ENCODE measurements at regions not wholly inside any gene's neighbourhood (a gene's known extent, or its start where the extent isn't known, plus 50 kb on each side); places are given as distances from the start of the nearest gene placed in this dataset.

DNA sequence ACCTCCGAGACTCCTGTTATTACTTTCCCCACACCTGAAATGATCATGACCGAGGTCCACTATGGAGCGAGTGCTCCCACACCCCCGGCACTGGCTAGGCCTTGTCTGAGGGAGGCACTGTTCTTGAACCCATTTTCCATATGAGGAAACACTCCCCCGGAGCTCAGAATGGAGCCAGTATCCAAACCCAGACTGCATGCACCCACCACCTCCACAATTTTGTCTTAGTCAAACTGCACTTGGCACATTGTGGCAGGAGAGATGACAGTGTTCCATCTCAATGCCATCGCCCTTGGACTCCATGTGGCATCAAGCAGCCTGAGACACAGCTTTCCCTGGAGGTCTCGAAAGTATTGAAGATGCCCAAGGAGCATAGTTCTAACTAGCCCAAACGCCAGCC is 154.1 kb downstream of the NUP210 start:
- Histone ChIP-seq H3K9me3 (ENCODE audit: control insufficient read depth, insufficient read depth, low read length) (no peaks in the 10 kb centered on the region), H3K4me2 (ENCODE audit: low read length) (no peak overlapping the region), H3K9me2 (replicated peaks; ENCODE audit: control insufficient read depth, low read length) (no peaks in the 10 kb centered on the region), H3K36me3 (ENCODE audit: control insufficient read depth, low read length) (no peaks in the 10 kb centered on the region), H3K4me3 (ENCODE audit: low read length) (no peak overlapping the region), H3F3A (ENCODE audit: control insufficient read depth, insufficient read depth) (no peaks in the 10 kb centered on the region), H3K27ac (ENCODE audit: low read depth, low read length) (no peak overlapping the region), H3K4me1 (ENCODE audit: control insufficient read depth, low read length) (peaks cover 12% of the 10 kb centered on the region), H3K79me2 (ENCODE audit: control insufficient read depth, low read length) (no peaks in the 10 kb centered on the region), H3K27me3 (ENCODE audit: control insufficient read depth, low read length) (peaks cover 10% of the 10 kb centered on the region; the same call in 1 of the 2 replicates), H4K20me1 (ENCODE audit: control insufficient read depth, insufficient read depth, low read depth, low read length) (no peaks in the 10 kb centered on the region)
- TF ChIP-seq EZH2phosphoT487 (IDR thresholded peaks at IDR 0.05; ENCODE audit: borderline replicate concordance, low read length) = no peak
- TF ChIP-seq, protein P1, sequence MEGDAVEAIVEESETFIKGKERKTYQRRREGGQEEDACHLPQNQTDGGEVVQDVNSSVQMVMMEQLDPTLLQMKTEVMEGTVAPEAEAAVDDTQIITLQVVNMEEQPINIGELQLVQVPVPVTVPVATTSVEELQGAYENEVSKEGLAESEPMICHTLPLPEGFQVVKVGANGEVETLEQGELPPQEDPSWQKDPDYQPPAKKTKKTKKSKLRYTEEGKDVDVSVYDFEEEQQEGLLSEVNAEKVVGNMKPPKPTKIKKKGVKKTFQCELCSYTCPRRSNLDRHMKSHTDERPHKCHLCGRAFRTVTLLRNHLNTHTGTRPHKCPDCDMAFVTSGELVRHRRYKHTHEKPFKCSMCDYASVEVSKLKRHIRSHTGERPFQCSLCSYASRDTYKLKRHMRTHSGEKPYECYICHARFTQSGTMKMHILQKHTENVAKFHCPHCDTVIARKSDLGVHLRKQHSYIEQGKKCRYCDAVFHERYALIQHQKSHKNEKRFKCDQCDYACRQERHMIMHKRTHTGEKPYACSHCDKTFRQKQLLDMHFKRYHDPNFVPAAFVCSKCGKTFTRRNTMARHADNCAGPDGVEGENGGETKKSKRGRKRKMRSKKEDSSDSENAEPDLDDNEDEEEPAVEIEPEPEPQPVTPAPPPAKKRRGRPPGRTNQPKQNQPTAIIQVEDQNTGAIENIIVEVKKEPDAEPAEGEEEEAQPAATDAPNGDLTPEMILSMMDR (IDR thresholded peaks at IDR 0.05; ENCODE audit: low read depth, low read length, poor library complexity, severe bottlenecking) = no peak

DNA sequence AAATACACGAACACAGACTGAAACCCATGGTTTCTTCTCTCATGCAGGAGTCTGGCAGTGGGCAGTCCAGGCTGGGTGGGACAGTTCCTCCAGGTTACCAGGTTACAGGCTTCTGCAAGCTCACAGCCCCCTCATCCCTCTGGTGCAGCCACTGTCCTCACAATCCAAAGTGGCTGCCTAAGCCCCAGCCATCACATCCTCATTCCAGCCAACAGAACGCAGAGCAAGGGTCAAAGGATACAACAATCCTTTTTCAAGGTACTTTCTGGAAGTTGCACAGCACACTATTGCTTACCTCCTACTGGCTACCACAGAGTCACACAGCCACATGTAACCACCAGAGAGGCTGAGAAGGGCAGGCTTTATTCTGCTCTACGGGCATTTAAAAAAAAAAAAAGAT is 154.6 kb downstream of the NUP210 start:
- peaks cover 12% of the 10 kb centered on the region for H3K4me1 ChIP-seq (ENCODE audit: control insufficient read depth, low read length)
- H3K4me3 ChIP-seq (ENCODE audit: low read length) = no peak overlapping the region
- no peak overlapping the region for H3K4me2 ChIP-seq (ENCODE audit: low read length)
- H3F3A ChIP-seq (ENCODE audit: control insufficient read depth, insufficient read depth) = no peaks in the 10 kb centered on the region
- no peaks in the 10 kb centered on the region for H3K9me3 ChIP-seq (ENCODE audit: control insufficient read depth, insufficient read depth, low read length)
- no peaks in the 10 kb centered on the region for H4K20me1 ChIP-seq (ENCODE audit: control insufficient read depth, insufficient read depth, low read depth, low read length)
- no peaks in the 10 kb centered on the region for H3K79me2 ChIP-seq (ENCODE audit: control insufficient read depth, low read length)
- H3K9me2 ChIP-seq (replicated peaks; ENCODE audit: control insufficient read depth, low read length) = no peaks in the 10 kb centered on the region
- peaks cover 10% of the 10 kb centered on the region; the same call in 1 of the 2 replicates for H3K27me3 ChIP-seq (ENCODE audit: control insufficient read depth, low read length)
- TF ChIP-seq, protein P1 (IDR thresholded peaks at IDR 0.05; ENCODE audit: low read depth, low read length, poor library complexity, severe bottlenecking) = no peak
- TF ChIP-seq EZH2phosphoT487 (IDR thresholded peaks at IDR 0.05; ENCODE audit: borderline replicate concordance, low read length) = no peak
- no peaks in the 10 kb centered on the region for H3K36me3 ChIP-seq (ENCODE audit: control insufficient read depth, low read length)
- H3K27ac ChIP-seq (ENCODE audit: low read depth, low read length) = no peak overlapping the region

DNA sequence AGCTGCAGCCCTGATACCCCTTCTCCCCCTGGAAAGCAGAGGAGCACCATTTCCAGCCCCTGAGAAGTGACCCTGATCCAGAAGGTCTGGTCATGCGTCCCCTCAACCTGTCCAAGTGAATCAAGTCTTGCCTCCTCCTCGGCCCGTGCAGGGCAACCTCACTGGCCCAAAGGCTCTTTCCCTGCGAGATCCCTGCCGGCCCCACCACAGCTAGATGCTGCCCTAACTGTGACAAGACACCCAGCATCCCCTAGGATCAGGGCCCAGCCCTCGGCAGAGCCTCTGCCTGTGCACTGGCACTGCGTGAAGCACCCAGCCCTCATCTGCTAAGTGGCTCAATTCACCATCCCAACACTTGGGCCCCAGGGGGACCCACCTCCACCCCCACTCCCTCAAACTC is 155.1 kb downstream of the NUP210 start:
- H3K4me3 ChIP-seq (ENCODE audit: low read length) = no peak overlapping the region
- H3K9me2 ChIP-seq (replicated peaks; ENCODE audit: control insufficient read depth, low read length) = no peaks in the 10 kb centered on the region
- no peaks in the 10 kb centered on the region for H3K79me2 ChIP-seq (ENCODE audit: control insufficient read depth, low read length)
- H3F3A ChIP-seq (ENCODE audit: control insufficient read depth, insufficient read depth) = no peaks in the 10 kb centered on the region
- peaks cover 14% of the 10 kb centered on the region; the same call in 1 of the 2 replicates for H3K27me3 ChIP-seq (ENCODE audit: control insufficient read depth, low read length)
- H3K4me1 ChIP-seq (ENCODE audit: control insufficient read depth, low read length) = peaks cover 12% of the 10 kb centered on the region
- no peaks in the 10 kb centered on the region for H4K20me1 ChIP-seq (ENCODE audit: control insufficient read depth, insufficient read depth, low read depth, low read length)
- no peak for TF ChIP-seq EZH2phosphoT487 (IDR thresholded peaks at IDR 0.05; ENCODE audit: borderline replicate concordance, low read length)
- TF ChIP-seq, protein P1 (IDR thresholded peaks at IDR 0.05; ENCODE audit: low read depth, low read length, poor library complexity, severe bottlenecking) = no peak
- no peak overlapping the region for H3K27ac ChIP-seq (ENCODE audit: low read depth, low read length)
- H3K36me3 ChIP-seq (ENCODE audit: control insufficient read depth, low read length) = no peaks in the 10 kb centered on the region
- no peaks in the 10 kb centered on the region for H3K9me3 ChIP-seq (ENCODE audit: control insufficient read depth, insufficient read depth, low read length)
- H3K4me2 ChIP-seq (ENCODE audit: low read length) = no peak overlapping the region

DNA sequence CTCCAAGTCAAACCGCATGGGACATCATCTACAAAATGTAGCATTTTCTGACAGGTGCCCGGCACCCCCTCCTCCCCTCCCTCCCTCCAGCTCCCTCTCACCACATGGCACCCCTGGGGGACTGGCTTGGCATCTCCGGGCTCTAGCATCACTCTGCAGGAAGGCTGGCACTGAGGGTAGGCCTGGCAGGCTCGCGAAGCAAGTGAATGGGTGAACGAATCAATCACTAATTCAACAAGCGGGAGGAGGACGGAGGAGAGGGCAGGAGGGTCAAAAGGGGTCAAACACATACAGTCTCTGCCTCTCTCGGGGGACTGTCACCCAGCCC is 155.7 kb downstream of the NUP210 start:
- H3K79me2 ChIP-seq (ENCODE audit: control insufficient read depth, low read length) = no peaks in the 10 kb centered on the region
- no peaks in the 10 kb centered on the region for H4K20me1 ChIP-seq (ENCODE audit: control insufficient read depth, insufficient read depth, low read depth, low read length)
- H3F3A ChIP-seq (ENCODE audit: control insufficient read depth, insufficient read depth) = no peaks in the 10 kb centered on the region
- no peaks in the 10 kb centered on the region for H3K9me2 ChIP-seq (replicated peaks; ENCODE audit: control insufficient read depth, low read length)
- H3K27ac ChIP-seq (ENCODE audit: low read depth, low read length) = no peak overlapping the region
- H3K9me3 ChIP-seq (ENCODE audit: control insufficient read depth, insufficient read depth, low read length) = no peaks in the 10 kb centered on the region
- no peak overlapping the region for H3K4me2 ChIP-seq (ENCODE audit: low read length)
- H3K27me3 ChIP-seq (ENCODE audit: control insufficient read depth, low read length) = peaks cover 15% of the 10 kb centered on the region; the same call in 1 of the 2 replicates
- peaks cover 12% of the 10 kb centered on the region for H3K4me1 ChIP-seq (ENCODE audit: control insufficient read depth, low read length)
- TF ChIP-seq EZH2phosphoT487 (IDR thresholded peaks at IDR 0.05; ENCODE audit: borderline replicate concordance, low read length) = no peak
- TF ChIP-seq, protein P1 (IDR thresholded peaks at IDR 0.05; ENCODE audit: low read depth, low read length, poor library complexity, severe bottlenecking) = no peak
- no peak overlapping the region for H3K4me3 ChIP-seq (ENCODE audit: low read length)
- no peaks in the 10 kb centered on the region for H3K36me3 ChIP-seq (ENCODE audit: control insufficient read depth, low read length)
